ENCODE measurements at regions not wholly inside any gene's neighbourhood (a gene's known extent, or its start where the extent isn't known, plus 50 kb on each side); places are given as distances from the start of the nearest gene placed in this dataset.
"Not testable (repeated sequence)": the region's sequence is repeated elsewhere in the genome, so short reads cannot be mapped to it uniquely, and the experiment has no call there.

DNA sequence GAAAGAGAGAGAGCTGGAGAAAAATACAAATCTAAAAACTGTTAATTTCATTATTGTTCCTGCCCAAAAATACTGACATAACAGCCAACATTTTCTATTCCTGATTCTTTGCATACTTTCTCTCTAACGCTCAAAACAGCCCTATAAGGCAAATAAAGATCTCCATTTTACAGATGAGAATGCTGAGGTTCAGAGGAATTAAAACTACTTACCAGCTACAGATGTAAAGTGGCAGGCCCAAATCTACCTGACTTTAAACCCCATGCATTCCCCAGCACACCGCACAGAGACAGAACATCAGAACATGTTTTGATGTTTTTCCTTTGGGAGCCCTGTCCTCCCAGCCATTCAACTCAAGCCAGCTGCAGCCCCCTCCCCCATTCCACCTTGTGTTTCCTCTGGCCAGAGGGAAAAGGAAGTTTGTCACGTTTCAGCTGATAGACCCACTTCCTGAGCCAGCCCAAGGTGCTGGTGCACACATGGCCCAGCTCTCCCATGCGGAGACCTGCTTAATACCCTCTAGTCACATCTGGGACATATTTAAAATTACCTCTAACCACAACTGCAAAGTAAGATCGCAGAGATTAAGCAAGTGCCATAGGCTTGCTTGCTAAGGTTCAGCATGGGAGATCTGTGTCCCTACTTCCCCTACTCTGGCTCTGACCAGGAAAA, 133.1 kb upstream of the NFIA start:
- no peak for DNase-seq

DNA sequence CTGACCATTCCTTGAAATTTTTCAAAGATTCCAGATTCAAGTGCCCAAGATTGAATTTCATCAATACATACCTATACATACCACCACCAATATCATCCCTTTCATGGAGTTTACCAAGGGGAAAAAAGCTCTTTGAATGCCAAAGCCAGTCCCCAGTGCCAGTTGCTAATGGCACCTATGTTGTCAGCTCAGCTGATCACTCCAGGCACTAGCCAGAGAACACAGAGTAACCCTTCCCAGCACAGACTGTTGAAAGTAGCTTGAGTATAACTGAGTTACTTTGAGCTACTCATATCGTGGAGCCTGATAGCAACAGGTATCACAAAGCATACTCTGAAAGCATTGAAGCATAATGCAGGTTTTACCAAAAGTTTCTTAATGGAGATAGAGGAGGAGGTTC, 133.9 kb upstream of the NFIA start:
- no peak for DNase-seq

- no peak for DNase-seq
Measured at GRCh38 chr1:60947367-60947766, 135.0 kb upstream of the NFIA start.

DNA sequence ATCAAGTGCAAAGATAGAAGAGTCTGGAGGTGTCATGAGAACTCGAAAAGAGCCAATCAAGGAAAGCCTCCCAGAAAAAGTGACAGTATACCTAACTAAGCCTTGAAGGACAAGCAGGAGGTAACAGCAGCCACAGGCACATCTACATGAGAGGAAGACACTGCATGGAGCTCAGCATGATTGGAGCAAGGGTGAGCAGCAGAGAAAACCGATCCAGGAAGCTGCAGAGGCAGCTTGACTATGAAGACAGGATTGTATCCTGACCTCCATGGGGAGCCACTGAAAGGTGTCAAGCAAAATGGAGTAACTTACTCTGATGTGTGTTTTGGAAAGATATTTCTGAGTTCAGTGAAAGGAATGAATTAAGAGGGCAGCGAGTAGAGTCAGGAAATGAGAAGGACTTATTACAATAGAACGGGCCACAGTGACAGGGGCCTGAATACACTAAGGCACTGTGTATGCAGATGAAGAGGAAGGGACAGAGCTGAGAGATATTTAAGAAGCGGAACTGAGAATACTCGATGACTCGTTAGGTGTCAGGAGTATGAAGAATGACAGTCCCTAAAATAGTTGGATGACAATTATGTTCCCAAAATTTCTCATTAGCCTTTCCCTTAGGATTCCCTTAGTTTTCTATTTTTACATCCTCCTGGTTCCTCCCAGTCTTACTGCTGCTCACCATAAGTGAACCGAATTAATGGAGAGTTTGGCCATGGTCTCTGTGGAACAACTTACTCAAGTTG, 139.3 kb upstream of the NFIA start:
- DNase-seq: no peak

DNA sequence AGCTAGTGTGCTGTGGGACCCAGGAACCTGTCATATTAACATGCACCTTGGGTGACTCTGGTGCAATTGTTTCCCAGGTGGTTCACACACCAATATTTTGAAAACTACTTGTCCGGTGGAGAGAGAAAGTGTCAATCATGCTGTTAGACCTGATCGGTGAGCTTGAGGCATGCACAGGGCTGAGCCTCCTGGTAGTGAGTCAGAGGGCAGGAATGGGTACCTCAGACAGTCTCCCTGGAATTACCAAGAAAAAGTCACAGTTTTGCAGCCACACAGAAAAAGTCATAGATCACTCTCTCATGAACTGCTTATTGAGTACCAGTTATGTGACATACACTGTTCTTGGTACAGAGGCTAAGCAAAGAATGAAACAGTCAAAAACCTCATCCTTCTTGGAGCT, 140.1 kb upstream of the NFIA start:
- no peak for DNase-seq

- not testable (repeated sequence) for DNase-seq
Measured at GRCh38 chr1:60940685-60941084, 141.7 kb upstream of the NFIA start.

DNA sequence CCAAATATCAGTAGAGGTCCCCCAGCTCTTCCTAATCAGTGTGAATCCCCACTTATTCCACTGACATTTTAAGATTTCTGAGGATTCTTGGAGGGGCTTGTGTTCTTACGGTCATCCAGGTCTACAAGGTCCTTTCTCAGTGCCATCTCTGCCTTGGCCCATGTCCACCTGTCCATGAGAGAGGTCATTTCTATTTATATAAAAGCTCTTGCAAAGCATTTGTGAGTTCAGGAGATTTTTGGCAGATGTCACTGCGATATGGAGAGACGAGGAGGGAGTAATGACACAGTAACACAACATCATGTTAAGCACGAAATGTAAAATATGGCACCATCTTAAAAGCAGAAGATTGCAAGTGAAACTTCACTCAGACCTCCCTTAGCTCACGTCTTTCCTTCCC, 144.6 kb upstream of the NFIA start:
- DNase-seq: no peak

DNA sequence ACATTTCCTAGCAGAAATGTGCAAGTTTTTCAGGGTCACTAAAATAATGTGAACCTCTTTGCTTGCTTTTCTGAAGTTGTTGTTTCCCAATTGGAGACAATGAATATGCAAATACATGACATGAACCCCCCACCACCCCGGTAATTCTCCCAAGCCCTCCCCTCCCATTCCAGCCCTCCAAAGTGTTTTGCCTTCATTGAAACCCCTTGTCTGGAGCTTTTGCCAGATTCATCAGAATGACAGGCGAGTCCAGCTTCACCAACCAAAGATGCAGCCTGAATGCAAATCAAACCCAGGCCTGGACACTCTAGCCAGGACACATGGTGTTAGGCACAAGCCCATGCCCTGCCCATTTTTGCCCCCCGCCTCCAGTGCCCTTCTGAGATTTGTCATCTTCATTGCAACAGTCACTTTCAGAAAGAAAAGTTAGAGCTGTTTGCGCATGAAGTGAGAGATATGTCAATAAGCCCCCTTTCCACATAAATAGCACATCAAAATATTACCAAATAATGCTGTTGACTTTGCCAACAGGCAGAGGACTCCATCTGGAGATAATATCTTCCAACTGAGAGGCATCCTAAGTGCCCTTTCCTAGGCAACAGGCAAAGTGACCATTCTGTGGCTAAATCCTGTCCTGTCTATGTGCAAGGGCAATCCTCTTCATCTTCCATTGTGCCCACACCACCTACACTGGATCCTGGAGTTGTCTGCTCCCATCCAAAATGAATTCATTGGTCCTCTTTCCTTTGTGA, 145.6 kb upstream of the NFIA start:
- no peak for DNase-seq

DNA sequence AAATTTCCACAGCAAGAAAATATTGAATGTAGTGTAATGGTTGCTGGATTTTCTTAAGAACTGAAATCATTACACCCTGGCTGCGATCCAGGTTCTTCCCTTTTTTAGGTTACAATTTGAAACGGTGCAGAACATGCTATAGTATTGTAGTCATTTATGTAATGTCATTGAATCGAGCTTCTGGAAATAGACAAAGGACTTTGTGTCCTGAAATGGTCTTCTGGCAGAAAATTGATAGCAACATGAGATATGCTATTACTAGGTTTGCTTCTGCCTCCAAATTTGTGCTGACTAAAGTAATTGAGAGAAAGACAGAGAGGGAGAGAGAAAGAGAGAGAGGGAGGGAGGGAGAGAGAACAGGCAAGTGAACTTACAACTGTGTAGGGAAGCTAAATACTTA, 146.2 kb upstream of the NFIA start:
- DNase-seq: no peak

GRCh38 chr1:60935599-60936110, 146.7 kb upstream of the NFIA start:
- no peak for DNase-seq

- DNase-seq: no peak
Measured at GRCh38 chr1:60930130-60930529, 152.2 kb upstream of the NFIA start.

DNA sequence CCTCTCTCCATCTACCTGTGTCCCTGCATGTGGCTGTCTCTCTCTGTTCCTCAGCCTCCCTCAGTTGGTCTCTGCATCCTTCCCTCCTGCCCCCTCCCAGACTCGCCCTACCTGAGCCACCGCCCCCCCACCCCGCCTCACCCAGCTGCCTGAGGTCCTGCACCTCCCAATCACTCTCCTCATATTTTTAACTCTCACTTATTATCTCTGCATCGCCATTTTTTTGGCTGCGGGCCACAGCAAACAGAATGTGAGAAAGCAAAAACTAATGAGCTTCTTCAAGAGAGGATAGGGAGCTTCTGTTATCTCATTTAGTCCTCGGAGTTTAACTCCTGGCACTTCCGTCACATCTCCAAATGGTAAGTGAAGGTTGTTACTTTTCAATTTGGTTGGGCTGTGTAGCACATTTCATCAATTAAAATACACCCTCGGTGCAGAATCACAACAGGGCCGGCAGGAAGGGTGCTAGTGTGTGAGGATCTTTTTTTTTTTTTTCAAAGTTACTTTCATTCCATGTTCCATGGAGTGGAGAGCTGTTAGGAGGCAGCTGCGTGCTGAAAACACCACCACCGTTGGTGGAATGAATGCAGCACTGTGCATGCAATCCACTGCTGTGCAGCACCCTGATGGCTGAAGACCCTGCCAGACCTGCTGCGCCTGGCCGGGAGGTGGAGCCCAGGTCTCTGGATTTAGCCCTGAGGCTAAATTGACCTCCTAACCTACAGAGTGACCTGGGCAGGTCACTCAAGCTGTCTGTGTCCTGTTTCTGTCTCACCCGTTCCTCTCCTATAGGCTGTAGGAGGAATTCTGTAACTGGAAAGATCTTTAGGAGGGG, 157.2 kb upstream of the NFIA start:
- DNase-seq: peak; percentile 76

DNA sequence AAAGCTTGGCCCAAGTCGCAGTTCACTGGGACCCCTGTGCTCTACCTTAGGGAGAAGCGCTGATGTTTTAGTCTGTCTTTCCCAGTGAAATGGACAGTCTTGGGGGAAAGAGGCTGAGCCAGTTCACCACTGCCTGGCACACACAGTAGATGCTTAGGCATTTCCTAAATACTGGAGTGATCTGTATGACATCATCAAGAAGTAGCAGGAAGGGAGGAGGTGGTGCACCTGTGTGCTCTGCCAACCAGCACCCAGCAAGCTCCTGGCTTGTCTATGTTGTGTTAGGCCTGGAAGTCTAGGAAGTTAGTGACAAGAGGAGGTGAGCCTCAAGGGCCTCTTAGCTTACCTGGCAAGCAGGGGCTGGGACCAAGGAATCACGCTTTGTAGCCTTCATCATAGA, 158.2 kb upstream of the NFIA start:
- no peak for DNase-seq

- no peak for DNase-seq
Measured at GRCh38 chr1:60923389-60924087, 158.8 kb upstream of the NFIA start.

GRCh38 chr1:60922304-60922703, 160.1 kb upstream of the NFIA start:
- no peak for DNase-seq

GRCh38 chr1:60921175-60921574, 161.2 kb upstream of the NFIA start:
- no peak for DNase-seq

DNA sequence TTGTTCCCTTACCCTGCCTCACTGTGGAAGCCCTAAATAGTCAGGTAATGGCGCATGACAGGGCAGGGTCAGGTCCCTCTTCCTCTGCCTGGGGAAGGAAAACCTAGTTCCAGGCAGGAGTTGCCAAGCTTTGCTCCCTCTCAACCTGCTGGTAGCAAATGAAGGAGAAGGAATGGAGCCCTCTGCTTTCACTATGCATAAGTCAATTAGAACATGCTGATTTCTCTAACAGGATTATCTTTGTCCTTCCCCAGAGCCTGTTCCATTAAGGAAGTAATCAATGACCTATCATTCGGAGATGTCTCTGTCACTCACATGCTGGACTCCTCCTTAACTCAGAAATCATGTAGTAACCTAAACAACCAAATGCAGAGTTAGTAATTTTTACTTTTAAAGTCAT, 161.8 kb upstream of the NFIA start:
- DNase-seq: no peak

GRCh38 chr1:60918867-60919266, 163.5 kb upstream of the NFIA start:
- no peak for DNase-seq

GRCh38 chr1:60916906-60917305, 165.5 kb upstream of the NFIA start:
- DNase-seq: peak; percentile 83

DNA sequence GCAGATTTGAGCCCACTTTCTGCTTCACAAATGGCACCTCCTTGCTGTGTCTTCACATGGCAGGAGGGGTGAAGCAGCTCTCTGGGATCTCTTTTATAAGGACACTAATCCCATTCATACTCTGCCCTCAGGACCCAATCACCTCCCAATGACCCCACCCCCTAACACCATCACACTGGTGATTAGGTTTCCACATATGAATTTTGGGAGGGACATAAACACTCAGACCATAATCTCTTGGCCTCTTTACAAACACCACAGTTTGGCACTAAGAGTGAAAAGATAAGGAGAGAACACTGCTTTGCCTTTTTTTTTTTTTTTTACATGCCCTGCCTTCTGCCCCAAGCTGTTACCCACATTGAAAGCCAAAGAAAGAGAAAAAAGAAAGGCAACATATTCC, 166.2 kb upstream of the NFIA start:
- peak; percentile 40 for DNase-seq

DNA sequence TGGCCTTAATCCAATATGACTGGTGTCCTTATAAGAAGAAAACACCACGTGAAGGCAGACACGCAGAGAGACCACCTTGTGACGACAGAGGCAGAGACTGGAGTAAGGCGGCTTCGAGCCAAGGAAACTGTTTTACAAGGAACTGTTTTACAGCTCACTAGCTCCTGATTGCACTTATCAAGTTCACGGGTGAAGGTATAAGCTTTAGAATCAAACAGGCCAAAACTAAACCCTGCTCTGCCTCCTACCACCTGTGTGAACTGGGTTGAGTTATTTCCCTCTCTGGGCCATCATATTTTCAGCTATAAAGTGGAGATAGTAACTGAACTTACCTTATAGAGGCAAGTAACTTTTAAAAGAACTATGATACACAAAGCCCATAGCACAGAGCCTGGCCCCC, 166.9 kb upstream of the NFIA start:
- DNase-seq: no peak

GRCh38 chr1:60914982-60915381, 167.4 kb upstream of the NFIA start:
- no peak for DNase-seq
